H1 (cell line): ENCODE measurements at regions not wholly inside any gene's neighbourhood (a gene's known extent, or its start where the extent isn't known, plus 50 kb on each side); places are given as distances from the start of the nearest gene placed in this dataset.

ENCODE experiments used
- CTBP2 ChIP-seq: IDR thresholded peaks from 2 replicates; pipeline ENCODE4 v1.7.0; 2011; ENCODE audit warnings: borderline replicate concordance, mild to moderate bottlenecking, moderate library complexity, mixed read lengths, low read length; ENCODE audit not compliant: insufficient read depth, insufficient read length

DNA sequence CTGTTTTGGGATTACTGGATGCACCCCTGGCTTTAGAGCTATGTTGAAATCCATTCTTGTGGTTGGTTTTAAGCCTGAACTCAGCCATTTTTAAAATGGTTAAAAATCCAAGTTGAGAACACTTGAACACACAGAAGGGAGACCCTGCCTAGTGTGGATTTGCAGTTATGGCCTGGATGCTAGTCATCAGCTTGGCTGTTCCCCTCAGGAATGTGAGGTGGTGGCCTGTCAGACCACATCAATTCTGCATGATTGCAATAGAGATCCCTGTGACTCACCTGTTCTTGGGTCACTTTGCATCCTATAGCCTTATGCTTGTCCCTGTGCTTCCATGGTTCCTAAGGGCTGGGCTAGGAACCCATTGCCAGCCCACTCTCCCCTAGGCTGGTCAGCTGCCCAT, 454.1 kb downstream of the ATP23 start (continued):
- no peak for TF ChIP-seq CTBP2
